ACC112 (cell line): ENCODE measurements at regions not wholly inside any gene's neighbourhood (a gene's known extent, or its start where the extent isn't known, plus 50 kb on each side); places are given as distances from the start of the nearest gene placed in this dataset.

Experiments used
- H2AFZ ChIP-seq: fragments of 200-600 bp; sonication (generic); one replicate; pipeline ENCODE4 v1.6.0; 2017; ENCODE audit warnings: antibody characterized with exemption, low read length; ENCODE audit not compliant: unreplicated experiment
- H3K27ac ChIP-seq: fragments of 200-600 bp; sonication (generic); 2 replicates; pipeline ENCODE4 v1.5.1; 2014; ENCODE audit warnings: low read depth, mild to moderate bottlenecking, antibody characterized with exemption, low read length, moderate library complexity
- H3K27me3 ChIP-seq: fragments of 200-600 bp; sonication (generic); 2 replicates; pipeline ENCODE4 v1.6.1; 2014; ENCODE audit warnings: mild to moderate bottlenecking, antibody characterized with exemption, low read length, moderate library complexity, mixed read lengths; ENCODE audit not compliant: insufficient read depth
- H3K36me3 ChIP-seq: fragments of 200-600 bp; sonication (generic); 2 replicates; pipeline ENCODE4 v1.6.1; 2016; ENCODE audit warnings: mild to moderate bottlenecking, antibody characterized with exemption, low read length, moderate library complexity, mixed read lengths; ENCODE audit not compliant: insufficient read depth
- H3K4me1 ChIP-seq: fragments of 200-600 bp; sonication (generic); one replicate; pipeline ENCODE4 v1.6.1; 2016; ENCODE audit warnings: low read length, mixed read lengths; ENCODE audit not compliant: insufficient read depth, unreplicated experiment, control insufficient read depth
- H3K4me3 ChIP-seq: fragments of 200-600 bp; sonication (generic); 2 replicates; pipeline ENCODE4 v1.5.1; 2014; ENCODE audit warnings: mild to moderate bottlenecking, low read depth, low read length
- H3K79me2 ChIP-seq: fragments of 200-600 bp; sonication (generic); one replicate; pipeline ENCODE4 v1.6.0; 2016; ENCODE audit warnings: low read length; ENCODE audit not compliant: control insufficient read depth, unreplicated experiment, insufficient read depth

DNA sequence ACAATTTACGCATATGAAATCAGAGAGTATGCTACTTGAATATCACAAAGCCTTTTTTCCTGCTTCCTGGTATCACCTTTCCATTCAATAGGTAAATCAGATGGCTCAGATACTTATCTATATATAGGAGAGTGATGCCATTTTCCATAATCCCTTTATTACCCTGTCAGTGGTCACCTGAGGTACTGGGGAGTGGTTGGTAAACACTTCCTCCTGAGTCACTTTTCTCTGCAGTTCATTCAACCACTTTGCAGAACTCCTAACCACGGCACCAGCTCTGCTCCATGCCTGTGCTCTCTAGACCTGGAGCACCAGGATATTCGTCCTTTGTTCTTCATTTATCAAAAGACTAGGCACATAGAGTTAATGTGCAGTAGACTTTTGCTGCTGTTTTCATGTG, 748.5 kb upstream of the KLHL1 start:
- Histone ChIP-seq H3K27ac (no peak overlapping the region), H3K4me1 (no peaks in the 10 kb centered on the region), H3K4me3 (no peak overlapping the region), H3K79me2 (no peaks in the 10 kb centered on the region), H3K36me3 (no peaks in the 10 kb centered on the region), H3K27me3 (no peaks in the 10 kb centered on the region), H2AFZ (no peak overlapping the region)

DNA sequence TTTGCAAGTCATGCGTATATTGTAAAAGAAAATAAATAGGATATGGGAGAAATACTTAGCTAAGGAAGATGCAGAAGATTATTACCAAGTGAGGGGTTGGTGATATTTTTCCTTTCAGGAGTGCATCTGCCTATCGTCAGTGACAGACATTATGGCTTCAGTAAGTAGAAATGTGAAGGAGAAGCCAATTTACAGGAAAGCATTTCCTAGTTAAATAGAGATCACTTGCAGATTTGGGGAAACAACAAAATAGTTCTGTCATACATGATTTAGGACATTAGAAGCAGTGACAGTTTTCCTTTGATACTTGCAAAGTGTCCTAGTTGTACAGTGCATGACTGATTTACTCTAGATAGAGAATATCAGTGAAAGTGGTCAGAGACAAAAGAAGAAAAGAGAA, 747.8 kb upstream of the KLHL1 start:
- H3K4me3 ChIP-seq, result no peak overlapping the region
- no peaks in the 10 kb centered on the region for H3K4me1 ChIP-seq
- no peaks in the 10 kb centered on the region for H3K36me3 ChIP-seq
- H3K27ac ChIP-seq, result no peak overlapping the region
- no peaks in the 10 kb centered on the region for H3K79me2 ChIP-seq
- H2AFZ ChIP-seq, result no peak overlapping the region
- H3K27me3 ChIP-seq, result no peaks in the 10 kb centered on the region

- Histone ChIP-seq H3K79me2 (no peaks in the 10 kb centered on the region), H3K4me3 (no peak overlapping the region), H3K27ac (no peak overlapping the region), H2AFZ (no peak overlapping the region), H3K36me3 (no peaks in the 10 kb centered on the region), H3K27me3 (no peaks in the 10 kb centered on the region), H3K4me1 (no peaks in the 10 kb centered on the region)
These were observed 741.0 kb upstream of the KLHL1 start for GRCh38 chr13:70849222-70849621.

- Histone ChIP-seq H3K27me3 (no peaks in the 10 kb centered on the region), H3K4me3 (no peak overlapping the region), H3K4me1 (no peaks in the 10 kb centered on the region), H3K36me3 (no peaks in the 10 kb centered on the region), H2AFZ (no peak overlapping the region), H3K79me2 (no peaks in the 10 kb centered on the region), H3K27ac (no peak overlapping the region)
These were observed 736.3 kb upstream of the KLHL1 start for GRCh38 chr13:70844391-70845108.

GRCh38 chr13:70842062-70842644, 733.9 kb upstream of the KLHL1 start:
- no peaks in the 10 kb centered on the region for H3K36me3 ChIP-seq
- H3K4me3 ChIP-seq, result no peak overlapping the region
- no peaks in the 10 kb centered on the region for H3K4me1 ChIP-seq
- H3K27me3 ChIP-seq, result no peaks in the 10 kb centered on the region
- no peaks in the 10 kb centered on the region for H3K79me2 ChIP-seq
- H3K27ac ChIP-seq, result no peak overlapping the region
- H2AFZ ChIP-seq, result no peak overlapping the region

GRCh38 chr13:70841240-70842061, 733.2 kb upstream of the KLHL1 start:
- Histone ChIP-seq H3K79me2 (no peaks in the 10 kb centered on the region), H3K4me3 (no peak overlapping the region), H3K4me1 (no peaks in the 10 kb centered on the region), H3K27ac (no peak overlapping the region), H3K36me3 (no peaks in the 10 kb centered on the region), H3K27me3 (no peaks in the 10 kb centered on the region), H2AFZ (no peak overlapping the region)

DNA sequence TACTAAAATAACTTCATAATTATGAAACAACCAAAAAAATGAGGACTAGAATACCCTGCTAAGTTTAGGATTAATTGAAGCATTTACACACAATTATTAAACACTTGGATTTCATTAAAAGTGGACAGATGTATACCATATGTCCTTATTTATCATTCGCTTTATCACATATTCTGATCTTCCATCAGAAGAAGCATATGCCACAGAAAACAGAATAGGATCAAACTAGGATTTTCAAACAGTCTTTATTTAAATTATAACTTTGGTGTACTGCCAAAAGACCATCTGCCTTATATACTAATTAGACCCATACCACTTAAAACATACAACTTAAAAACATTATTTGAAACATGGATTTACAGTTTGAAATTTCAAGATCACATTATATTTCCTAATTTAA, 727.1 kb upstream of the KLHL1 start:
- H3K4me1 ChIP-seq, result no peaks in the 10 kb centered on the region
- H3K27me3 ChIP-seq, result no peaks in the 10 kb centered on the region
- no peaks in the 10 kb centered on the region for H3K36me3 ChIP-seq
- no peak overlapping the region for H3K27ac ChIP-seq
- no peak overlapping the region for H3K4me3 ChIP-seq
- no peaks in the 10 kb centered on the region for H3K79me2 ChIP-seq
- no peak overlapping the region for H2AFZ ChIP-seq

DNA sequence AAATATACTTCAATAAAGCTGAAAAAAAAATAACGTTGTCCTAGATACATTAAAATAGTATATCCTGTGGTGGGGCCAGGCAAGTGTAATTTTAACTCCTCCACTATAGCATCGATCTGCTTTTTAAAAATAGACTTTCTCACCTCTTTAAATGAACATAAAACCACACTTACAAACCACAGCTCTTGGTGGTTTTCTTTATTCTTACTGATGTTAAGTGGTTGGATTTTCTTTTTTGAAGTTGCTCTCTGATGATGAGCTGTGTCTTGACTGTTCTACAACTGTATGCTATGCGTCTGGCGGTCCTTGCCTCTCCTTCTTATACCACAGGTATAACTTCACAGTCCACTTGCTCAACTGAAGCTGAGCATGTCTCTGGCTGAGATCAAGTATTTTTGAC, 721.5 kb upstream of the KLHL1 start:
- Histone ChIP-seq H3K36me3 (no peaks in the 10 kb centered on the region), H3K4me3 (no peak overlapping the region), H3K27ac (no peak overlapping the region), H2AFZ (no peak overlapping the region), H3K27me3 (no peaks in the 10 kb centered on the region), H3K4me1 (no peaks in the 10 kb centered on the region), H3K79me2 (no peaks in the 10 kb centered on the region)

GRCh38 chr13:70817576-70817975, 709.3 kb upstream of the KLHL1 start:
- no peak overlapping the region for H3K4me3 ChIP-seq
- no peaks in the 10 kb centered on the region for H3K36me3 ChIP-seq
- H3K4me1 ChIP-seq, result no peaks in the 10 kb centered on the region
- no peak overlapping the region for H3K27ac ChIP-seq
- H3K79me2 ChIP-seq, result no peaks in the 10 kb centered on the region
- H2AFZ ChIP-seq, result no peak overlapping the region
- no peaks in the 10 kb centered on the region for H3K27me3 ChIP-seq

DNA sequence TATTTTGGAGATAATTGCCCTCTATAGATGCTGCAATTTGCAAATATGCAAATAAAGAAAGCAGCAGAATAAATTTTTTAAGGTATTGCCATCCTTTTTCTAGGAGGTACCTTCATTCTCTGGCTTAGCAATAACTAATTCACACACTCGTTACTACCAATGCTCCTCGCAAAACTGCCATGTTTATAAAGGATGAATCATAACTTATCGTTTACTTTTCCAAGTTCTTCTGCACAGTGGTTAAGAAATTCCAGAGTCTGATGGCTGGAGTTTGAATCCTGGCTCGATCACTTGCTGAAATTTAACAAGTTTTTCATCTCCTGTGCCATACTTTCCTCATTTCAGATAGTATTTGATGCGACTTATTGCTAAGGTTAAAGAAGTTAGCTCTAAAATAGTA, 708.6 kb upstream of the KLHL1 start:
- no peak overlapping the region for H3K27ac ChIP-seq
- no peaks in the 10 kb centered on the region for H3K27me3 ChIP-seq
- no peaks in the 10 kb centered on the region for H3K79me2 ChIP-seq
- no peaks in the 10 kb centered on the region for H3K4me1 ChIP-seq
- H2AFZ ChIP-seq, result no peak overlapping the region
- H3K36me3 ChIP-seq, result no peaks in the 10 kb centered on the region
- no peak overlapping the region for H3K4me3 ChIP-seq

GRCh38 chr13:70814684-70815083, 706.4 kb upstream of the KLHL1 start:
- Histone ChIP-seq H3K27ac (no peak overlapping the region), H3K4me3 (no peak overlapping the region), H3K36me3 (no peaks in the 10 kb centered on the region), H2AFZ (no peak overlapping the region), H3K27me3 (no peaks in the 10 kb centered on the region), H3K4me1 (no peaks in the 10 kb centered on the region), H3K79me2 (no peaks in the 10 kb centered on the region)
